HG02973 (cell line): ENCODE measurements at regions not wholly inside any gene's neighbourhood (a gene's known extent, or its start where the extent isn't known, plus 50 kb on each side); places are given as distances from the start of the nearest gene placed in this dataset.

Experiments
- ATAC-seq: cut with Tn5 transposase; IDR thresholded peaks from one replicate; pipeline ENCODE4 v1.9.1; 2021; ENCODE audit warnings: moderate library complexity; ENCODE audit not compliant: unreplicated experiment

DNA sequence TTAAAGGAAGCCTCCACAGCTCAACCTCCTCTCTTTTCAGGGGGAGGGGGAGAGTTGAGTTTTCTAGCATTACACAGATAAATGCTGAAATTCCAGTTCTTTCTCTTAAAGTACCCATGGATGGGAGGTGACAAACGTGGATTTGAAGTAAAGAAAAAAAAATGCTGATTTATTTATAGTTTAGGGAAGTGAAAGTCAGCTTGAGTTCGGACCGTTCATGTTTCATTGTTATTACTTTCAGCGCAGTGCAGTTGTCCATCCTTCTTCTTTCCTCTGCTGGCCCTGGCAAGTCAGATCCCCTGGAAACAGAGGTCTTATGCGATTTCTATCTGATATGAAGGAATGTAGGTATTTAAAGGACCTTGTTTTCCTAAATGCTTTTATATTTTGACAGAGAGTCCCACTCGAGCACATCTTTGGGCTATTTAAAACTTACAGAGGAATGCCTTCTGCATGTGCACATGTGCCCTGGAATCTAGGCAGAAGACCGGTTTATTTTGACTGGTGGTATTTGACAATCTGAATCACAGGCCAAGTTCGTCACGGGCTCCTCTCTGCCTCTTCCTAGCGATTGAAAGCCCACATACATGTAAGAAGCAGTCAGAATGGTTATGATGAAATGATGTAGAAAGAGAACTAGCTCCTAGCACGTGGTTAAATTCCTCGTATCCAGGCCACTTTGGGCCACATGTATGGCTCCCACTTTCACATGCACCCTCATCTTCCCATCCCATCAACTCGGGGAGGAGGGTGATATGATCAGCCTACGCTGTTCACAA is 385.2 kb upstream of the KLF4 start:
- ATAC-seq, result peak; percentile 74

DNA sequence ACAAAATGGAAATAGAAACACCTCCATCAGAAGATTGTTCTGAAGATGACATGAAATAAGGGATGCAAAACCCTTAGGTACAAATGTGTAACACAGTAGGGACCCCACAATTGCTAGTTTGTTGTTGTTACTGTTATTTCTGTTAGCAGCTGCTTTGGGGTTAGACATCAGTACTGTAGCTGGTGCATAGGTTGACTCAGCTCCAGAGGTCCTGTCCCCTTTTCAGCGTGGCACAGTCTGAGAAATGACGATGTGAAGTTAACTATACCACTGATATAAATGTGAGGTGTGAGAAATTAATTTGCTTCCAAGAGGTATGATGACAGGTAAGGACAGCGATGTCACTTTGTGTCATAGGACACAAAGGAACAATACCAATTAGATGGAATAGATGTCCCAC is 384.6 kb upstream of the KLF4 start:
- peak; percentile 45 for ATAC-seq

DNA sequence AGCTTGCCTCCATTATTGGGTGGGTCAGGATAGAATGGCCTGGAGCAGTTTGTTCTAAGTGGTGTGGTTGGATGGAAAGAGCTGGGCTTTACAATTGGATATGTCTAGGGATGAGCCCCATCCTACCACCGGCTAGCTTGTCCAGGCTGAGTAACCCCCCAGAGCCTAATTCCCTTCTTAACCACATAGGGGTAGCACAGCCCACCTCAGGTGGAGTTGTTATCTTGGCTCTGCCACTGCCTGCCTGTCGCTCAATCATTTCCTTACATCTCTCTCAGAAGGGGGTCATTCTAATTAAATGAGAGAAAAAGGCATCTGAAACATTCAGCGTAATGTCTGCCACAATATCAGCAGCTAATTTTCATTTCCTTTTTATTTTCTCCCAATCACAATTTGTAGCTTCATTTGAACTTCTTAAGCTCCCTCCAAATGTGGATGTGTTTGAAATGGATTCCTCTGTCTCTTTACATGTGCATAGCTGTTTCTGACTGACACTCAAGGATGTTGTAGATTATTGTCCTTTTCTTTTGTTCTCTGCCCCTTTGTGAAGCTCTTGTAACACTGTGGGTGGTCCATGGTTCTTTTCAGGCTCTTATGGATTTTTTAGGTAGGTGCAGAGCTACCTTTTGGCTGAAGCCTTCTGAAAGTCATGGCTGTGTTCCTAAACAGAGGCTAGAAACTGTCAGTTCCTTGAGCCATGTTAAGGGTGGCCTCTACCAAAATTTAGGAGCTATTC is 383.1 kb upstream of the KLF4 start:
- ATAC-seq, result no peak

DNA sequence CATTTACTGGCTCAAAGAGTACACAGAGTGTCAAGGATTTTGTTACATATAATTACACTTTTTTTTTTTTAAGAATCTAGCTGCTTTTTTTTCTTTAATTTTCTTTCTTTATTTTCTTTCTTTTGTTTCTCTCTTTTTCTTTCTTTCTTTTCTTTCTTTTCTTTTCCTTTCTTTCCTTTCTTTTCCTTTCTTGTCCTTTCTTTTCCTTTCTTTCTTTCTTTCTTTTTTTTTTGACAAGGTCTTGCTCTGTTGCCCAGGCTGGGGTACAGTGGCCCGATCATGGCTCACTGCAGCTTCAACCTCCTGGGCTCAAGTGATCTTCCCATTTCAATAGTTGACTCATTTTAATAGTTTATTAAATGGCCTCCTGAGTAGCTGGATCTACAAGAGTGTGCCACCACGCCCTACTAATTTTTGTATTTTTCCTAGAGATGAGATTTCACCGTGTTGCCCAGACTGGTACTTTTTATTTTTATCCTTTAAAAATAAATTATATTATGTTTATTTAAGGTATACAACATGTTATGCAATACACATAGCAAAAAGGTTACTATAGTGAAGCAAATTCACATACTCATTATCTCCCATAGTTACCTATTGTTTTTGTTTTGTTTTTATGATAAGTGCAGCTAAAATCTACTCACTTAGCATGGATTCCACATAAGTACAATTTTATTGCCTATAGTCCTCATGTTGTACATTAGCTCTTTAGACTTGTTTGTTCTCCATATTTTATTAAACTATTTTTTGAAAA is 381.5 kb upstream of the KLF4 start:
- ATAC-seq, result no peak

DNA sequence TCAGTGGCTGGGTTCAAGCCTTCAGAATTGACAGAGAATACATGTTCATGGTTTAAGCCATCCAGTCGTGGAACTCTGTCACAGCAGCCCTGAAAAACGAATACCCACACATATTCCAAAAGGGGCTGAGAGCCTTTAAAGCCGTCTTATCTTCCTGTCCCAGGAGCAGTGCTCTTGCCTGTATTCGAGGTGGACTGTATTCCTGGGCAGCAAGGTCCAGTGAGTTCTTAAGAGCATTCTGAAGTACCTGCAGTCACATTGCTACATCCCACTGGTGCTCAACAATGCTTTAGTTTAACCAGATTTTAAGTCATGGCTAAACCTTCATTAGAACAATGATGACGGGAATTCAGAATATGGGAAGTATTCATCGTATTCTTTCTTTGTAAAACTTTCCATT is 380.7 kb upstream of the KLF4 start:
- ATAC-seq, result no peak

DNA sequence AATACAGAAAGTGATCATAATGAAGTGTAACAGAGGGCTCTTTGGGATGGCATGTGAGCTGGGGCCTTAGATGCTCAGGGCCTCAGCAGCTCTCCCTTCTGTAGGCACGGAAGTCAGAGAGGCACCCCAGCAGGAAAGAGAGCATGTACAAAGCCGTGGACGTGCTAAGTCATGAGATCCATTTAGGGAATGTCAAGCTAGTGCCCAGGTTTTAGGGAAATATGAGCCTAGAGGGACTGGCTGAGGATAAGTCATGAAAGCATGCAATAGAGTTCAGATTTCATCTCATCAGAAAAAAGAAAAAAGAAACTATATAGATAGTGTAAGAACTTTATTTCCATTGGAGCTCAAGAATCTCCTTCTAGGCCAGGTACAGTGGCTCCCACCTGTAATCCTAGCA is 379.5 kb upstream of the KLF4 start:
- no peak for ATAC-seq

DNA sequence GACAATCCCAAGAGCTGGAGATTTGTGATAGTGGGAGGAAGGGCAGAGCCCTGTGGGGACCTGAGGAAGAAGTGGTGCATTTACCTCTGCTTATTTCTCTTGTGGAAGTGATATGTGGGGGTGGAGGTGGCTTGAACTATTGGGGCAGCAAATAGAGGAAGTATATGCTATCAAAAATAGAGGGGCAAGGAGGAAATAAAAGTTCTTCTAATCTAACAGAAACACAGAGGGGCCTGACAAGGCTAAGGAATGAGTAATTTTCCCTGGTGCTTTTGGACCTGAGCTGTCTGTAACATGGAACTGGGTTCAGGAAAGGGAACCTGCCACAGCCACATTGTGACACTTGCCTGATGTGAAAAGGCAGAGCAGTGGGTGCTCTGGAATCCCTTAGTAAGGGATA is 378.6 kb upstream of the KLF4 start:
- no peak for ATAC-seq

DNA sequence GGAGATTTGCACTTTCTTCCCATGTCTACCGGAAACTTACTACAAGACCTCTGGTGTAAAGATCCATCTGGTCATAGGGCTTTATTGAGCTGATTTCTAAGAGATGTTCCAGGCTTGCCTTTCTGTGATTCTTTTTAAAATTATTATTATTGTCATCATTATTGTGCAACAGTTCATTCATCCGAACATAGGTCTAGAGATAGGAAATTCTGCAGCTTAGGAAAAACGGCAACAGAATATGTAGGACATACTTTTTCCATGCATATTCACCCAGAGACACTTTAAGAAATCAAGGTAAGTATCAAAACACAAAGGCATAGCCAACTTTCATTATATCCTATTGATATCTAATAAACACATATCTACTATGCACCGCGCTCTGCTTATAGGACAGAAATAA is 378.2 kb upstream of the KLF4 start:
- ATAC-seq, result no peak

DNA sequence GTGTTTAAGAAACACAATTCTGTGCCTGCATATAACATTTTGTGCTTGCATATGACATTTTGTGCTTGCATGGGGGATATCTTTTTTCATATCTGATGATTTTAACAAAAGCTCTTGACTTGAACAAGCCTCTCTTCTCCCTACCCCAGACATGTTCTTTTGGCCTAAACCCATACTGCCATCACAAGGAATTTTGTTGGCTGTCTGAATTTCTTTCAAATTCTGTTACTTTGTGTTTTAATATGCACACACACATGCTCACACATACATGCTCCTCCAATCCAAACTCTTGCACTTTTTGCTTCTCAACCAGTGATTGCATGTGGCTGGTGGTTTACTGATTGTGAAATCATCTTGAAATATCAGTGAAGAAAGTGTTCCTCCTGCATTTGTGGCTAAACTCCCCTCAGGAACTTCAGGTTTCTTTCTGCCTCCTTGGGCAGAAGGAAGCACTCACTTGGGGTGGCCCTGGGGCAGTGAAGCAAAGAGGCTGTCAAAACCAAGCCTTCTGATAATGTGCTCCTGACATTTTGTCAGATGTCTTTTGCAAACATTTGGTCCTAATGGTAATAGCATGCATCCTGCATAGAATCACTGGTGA is 377.2 kb upstream of the KLF4 start:
- no peak for ATAC-seq

DNA sequence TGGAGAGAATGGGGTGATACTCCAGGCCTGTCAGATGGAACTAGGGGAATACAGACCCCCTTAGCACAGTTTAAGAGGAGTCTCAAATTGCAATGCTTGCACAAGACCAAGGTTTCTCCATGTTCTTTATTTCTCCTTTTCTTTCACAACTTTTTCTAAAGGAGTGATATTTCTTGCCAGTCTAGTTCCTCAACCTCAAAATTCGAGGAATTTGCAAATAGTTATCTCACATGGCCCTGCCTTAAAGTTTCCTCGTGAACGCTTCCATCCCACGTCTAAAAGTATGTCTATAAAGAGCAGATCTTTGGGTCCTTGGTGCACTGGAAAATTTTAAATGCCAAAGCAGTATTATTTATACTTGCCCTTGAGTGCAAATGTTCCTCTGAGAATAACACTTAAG is 373.8 kb upstream of the KLF4 start:
- ATAC-seq, result no peak

DNA sequence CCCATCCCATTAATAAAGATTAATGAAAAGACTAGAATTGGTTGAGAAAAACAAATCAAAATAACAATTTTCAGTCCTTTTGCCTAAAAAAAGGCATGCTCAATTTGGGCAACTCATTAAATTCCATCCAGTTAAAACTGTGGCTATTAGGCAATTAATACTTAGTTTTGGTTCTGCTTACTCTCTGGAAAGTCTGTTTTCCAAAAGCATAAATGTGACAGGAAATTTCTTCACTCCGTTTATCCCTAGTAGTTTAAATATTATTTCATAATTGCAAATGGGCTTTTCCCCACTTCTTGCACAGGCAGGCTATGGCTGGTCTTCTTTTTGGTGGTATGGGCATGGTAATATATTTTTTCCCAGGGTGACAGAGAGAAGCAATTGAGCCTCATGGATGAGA is 373.3 kb upstream of the KLF4 start:
- ATAC-seq, result no peak

DNA sequence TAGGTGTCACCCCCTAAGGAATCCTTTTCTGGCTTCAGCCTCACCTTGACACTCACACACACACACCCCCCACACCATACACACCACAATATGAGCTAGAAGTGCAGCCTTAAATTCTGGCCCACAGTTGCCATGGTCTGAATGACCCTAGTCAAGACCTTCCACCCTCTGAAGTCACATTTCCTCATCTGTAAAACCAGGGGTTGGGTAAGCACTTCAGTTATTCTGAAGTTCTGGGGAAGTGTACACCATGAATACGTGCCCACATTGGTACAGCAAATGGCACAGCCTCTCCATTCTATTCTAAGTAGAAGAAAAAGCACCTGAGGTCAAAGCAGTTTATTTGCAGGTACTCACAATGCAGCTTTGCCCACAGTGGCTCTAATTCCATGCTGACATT is 372.8 kb upstream of the KLF4 start:
- ATAC-seq, result no peak

DNA sequence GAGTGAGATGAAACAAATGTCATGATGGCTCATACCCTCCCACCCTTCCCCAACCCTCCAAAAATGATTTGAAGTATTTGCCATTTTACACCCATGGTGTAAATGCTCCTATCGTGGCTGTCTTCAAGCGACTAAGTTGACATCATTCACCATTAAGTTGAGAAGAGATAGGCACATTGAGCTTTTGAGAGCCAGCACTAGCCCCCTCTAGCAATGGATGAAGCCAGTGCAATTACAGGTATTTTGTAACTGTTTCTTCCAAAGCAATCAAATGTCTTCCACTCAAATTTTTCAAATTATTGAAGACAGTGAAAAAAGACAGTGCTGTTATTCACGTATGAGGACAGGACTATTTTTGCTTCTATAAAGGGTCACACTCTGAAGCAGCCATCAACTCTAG is 371.5 kb upstream of the KLF4 start:
- no peak for ATAC-seq

DNA sequence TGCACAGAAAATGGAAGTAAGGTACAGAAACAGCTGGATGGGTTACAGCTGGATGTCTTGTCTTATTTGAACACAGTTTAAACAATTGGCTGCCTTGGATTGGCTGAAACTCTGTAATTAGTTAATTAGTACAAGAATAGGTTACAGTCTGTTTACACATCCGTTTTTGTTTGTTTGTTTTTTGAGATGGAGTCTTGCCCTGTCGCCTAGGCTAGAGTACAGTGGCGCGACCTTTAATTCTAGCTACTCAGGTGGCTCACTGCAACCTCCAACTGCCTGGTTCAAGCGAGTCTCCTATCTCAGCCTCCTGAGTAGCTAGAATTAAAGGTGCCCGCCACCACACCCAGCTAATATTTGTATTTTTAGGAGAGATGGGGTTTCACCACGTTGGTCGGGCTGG is 368.7 kb upstream of the KLF4 start:
- ATAC-seq, result no peak

DNA sequence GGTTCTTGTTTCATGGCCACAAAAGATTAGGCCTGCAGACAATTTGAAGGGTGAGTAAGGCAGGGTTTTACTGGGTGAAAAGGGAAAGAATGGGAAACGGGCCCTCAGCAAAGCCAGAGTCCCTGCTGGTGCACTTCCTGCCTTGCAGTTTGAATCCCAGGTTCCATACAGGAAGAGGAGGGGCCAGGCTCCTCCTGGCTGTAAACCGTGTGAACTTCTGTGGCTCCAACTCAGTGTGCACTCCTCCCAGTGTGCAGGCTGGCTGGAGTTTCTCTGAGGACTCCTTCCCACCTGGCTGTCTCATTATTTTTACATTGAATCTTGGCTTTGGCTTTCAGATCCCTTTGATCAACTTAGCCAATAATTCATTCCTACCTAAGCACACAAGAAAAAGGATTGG is 367.1 kb upstream of the KLF4 start:
- ATAC-seq, result no peak

DNA sequence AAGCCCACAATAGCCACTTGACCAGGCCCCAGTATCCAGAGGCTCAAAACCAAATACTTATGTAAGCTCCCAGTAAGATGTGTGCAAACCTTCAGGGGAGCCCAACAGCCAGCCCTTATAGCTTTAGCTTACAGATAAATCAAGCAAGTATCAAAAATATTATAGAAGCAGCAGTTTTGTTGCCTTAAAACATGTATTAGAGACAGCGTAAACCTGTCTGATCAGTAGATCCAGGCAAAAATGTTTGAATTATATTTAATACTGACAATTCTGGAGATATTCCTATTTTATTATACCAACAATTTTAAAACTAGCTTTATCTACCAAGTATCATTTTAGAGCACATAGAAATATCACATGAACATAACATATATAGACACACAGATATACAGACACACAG is 365.6 kb upstream of the KLF4 start:
- no peak for ATAC-seq

DNA sequence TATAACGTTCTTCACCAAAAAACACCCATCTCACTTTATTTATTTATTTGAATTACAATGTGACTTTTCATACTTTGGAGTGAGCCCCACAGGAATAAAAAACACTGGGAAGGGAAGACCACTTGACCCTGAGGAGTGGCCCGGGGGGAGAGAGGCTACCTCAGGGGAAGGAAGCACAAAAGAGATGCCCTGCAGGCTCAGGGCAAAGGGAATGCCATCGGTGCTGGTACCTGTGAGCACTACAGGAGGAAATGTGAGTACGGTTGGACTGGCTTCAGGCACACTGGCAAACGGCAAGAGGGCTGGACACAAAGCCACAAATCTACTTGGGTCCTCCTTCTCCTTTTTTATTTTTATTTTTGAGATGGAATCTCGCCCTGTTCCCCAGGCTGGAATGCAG is 363.9 kb upstream of the KLF4 start:
- no peak for ATAC-seq

DNA sequence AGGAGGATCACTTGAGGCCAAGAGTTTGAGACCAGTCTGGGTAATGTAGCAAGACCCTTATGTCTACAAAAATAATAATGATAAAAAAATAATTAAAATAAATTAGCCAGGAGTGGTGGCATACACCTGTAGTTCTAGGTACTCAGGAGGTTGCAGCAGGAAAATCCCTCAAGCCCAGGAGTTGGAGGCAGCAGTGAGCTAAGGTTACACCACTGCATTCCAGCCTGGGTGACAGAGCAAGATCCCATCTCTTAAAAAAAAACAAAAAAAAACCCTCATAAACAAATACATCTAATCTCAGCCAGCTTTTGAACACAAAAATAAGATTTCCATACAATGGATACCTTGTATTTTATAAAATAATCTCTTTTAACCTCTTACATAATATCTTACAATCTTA is 363.3 kb upstream of the KLF4 start:
- no peak for ATAC-seq

DNA sequence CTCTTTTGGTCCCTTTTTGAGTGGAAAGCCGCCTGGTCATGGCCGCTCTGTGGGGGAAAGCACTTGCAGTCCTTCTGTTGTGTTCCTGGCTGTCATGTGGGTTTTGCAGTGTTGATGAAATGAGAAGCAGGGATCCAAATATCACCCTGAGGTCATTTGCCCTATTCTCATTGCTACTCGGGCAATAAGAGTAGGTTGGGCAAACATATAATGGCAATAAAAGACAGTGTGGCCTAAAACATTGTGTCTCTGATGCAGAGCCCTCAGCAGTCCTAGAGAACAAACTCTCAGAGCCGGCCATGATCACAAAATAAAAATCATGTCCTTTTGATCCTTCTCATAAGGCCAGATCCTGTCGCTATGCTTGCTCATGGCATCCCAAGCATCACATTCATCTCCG is 361.1 kb upstream of the KLF4 start:
- ATAC-seq, result no peak

DNA sequence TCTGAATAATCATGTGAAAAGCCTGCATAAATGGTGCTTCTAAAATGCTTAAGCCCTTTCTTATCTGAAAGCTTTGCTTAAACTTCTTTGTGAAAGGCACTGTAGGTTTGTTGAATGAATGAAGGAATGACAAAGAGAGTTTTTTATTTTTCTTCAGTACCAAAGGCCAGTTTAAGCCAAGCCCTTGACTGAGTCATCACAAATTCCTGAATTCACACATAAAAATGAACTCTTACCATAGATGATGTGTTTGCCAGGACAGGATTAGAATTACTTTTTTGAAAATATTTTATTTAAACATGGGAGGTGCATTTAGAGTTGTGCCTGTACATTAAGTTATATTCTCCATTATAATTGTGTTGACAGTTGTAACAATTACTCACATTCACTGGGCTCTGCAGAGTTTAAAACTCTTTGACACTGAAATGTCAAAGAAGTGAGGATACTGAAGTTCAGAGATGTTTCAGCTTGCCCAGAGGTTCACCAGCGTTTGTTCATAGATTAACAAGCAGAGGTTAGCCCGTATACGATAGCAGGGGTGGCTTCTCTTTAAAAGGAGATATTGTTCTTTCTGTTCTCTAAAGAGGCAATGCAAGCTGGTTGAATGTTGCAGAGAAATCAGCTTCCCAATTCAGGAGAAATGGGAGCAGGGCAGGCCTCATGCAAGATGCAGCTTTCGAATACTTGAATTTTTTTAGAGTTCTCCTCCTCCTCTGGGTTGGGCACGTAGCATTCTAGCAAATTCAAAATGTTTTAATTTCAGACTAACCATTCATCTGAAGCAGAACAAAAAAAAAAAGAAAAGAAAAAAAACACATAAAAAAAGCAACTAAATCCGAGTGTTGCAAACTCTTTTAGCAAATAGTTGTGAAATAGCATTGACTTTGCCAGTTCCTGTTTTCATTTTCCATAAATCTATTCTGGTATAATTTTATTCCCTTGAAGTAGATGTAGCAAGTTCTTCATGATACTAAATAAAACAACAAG is 358.7 kb upstream of the KLF4 start:
- no peak for ATAC-seq
